ENCODE measurements at regions not wholly inside any gene's neighbourhood (a gene's known extent, or its start where the extent isn't known, plus 50 kb on each side); places are given as distances from the start of the nearest gene placed in this dataset.

GRCh38 chr10:113241599-113242360 is 291.7 kb downstream of the TCF7L2 start:
- TF ChIP-seq FOXA1 (IDR thresholded peaks at IDR 0.05): no peak
- TF ChIP-seq ELF4 (IDR thresholded peaks at IDR 0.05): no peak
- TF ChIP-seq HDGF (IDR thresholded peaks at IDR 0.05; ENCODE audit: borderline replicate concordance): no peak
- TF ChIP-seq FOXM1 (IDR thresholded peaks at IDR 0.05; ENCODE audit: borderline replicate concordance): no peak
- TF ChIP-seq SP1 (IDR thresholded peaks at IDR 0.05): no peak
- no peak for TF ChIP-seq LEF1 (IDR thresholded peaks at IDR 0.05; ENCODE audit: borderline replicate concordance)
- TF ChIP-seq ARNT (IDR thresholded peaks at IDR 0.05): no peak
- TF ChIP-seq SUZ12 (IDR thresholded peaks at IDR 0.05): no peak
- no peak for TF ChIP-seq FOXK2 (IDR thresholded peaks at IDR 0.05)
- TF ChIP-seq TARDBP (IDR thresholded peaks at IDR 0.05): no peak
- TF ChIP-seq ZNF384 (IDR thresholded peaks at IDR 0.05): no peak
- TF ChIP-seq BHLHE40 (IDR thresholded peaks at IDR 0.05; ENCODE audit: borderline replicate concordance): no peak
- TF ChIP-seq NFRKB (IDR thresholded peaks at IDR 0.05): no peak
- TF ChIP-seq PKNOX1 (IDR thresholded peaks at IDR 0.05): no peak

Data from HEK293T (cell line).